Psoas muscle (tissue), 7 donors: ENCODE measurements at regions not wholly inside any gene's neighbourhood (a gene's known extent, or its start where the extent isn't known, plus 50 kb on each side); places are given as distances from the start of the nearest gene placed in this dataset.

Experiments
- ATAC-seq, 4 donors: fragments of 200-7000 bp; cut with Tn5 transposase; one replicate each; pipeline ENCODE4 v1.9.1; 2020; ENCODE audit warnings: moderate library complexity in 3 of 4, mild to moderate bottlenecking in 2 of 4
- DNase-seq, 2 donors: peaks; one replicate each; pipeline ENCODE4 v3.0.0-alpha.2; 2020
- H3K27ac ChIP-seq: fragments of 200-600 bp; one replicate; pipeline ENCODE4 v1.8.0; 2022
- H3K27me3 ChIP-seq, 3 donors: fragments of 200-600 bp in 1 of 3; one replicate each; pipeline versions ENCODE4 v1.6.1 to v1.8.0; 2013 to 2022; ENCODE audit warnings: low read length in 2 of 3, mild to moderate bottlenecking in 2 of 3, moderate library complexity in 1 of 3; ENCODE audit not compliant: insufficient read depth in 3 of 3
- H3K36me3 ChIP-seq, 2 donors: fragments of 200-600 bp in 1 of 2; one replicate each; pipeline versions ENCODE4 v1.6.1 to v1.8.0; 2013 to 2022; ENCODE audit warnings: low read depth in 1 of 2, mild to moderate bottlenecking in 1 of 2, moderate library complexity in 1 of 2; ENCODE audit not compliant: insufficient read depth in 1 of 2
- H3K4me1 ChIP-seq: fragments of 200-600 bp; one replicate; pipeline ENCODE4 v1.8.0; 2022
- H3K4me3 ChIP-seq: fragments of 200-600 bp; one replicate; pipeline ENCODE4 v1.8.0; 2022; ENCODE audit warnings: mild to moderate bottlenecking
- H3K9me3 ChIP-seq: fragments of 200-600 bp; one replicate; pipeline ENCODE4 v1.8.0; 2022
- CTCF ChIP-seq: fragments of 200-600 bp; IDR thresholded peaks from one replicate; pipeline ENCODE4 v1.8.0; 2022; ENCODE audit warnings: antibody characterized with exemption
- WGBS, 3 donors: extraction: QIAGEN DNeasy Blood & Tissue Kit; methylation state at CpG; one replicate each; pipeline versions ENCODE4 v1.1.6 to v1.1.7; 2013; 5-methylcytosine and 5-hydroxymethylcytosine counted together
- intact Hi-C, 2 donors: fragments of 100-400 bp; cut with DNase I; formaldehyde crosslinking; loops; one replicate each; pipeline versions ENCODE4 v1.11.0 to v1.14.2; 2022
- donor health status: healthy with polysubstance abuse.
- donor health status: DM: no; HTN: no; CAD: no; lungs with moderate emphysema.
- donor health status: Bipolar disorder and iron deficiency.
- donor health status: healthy.
- donor health status: DM: yes; HTN: yes; CAD: no.
- donor health status: DM: no; HTN: no; CAD: no.
- donor health status: DM: yes; HTN: yes; CAD: no.

- intact Hi-C loops, result no loop called here
- no peak overlapping the region for H3K4me3 ChIP-seq
- H3K27ac ChIP-seq, result no peak overlapping the region
- H3K27me3 ChIP-seq, result no peaks in the 10 kb centered on the region
- no peak for DNase-seq
- TF ChIP-seq CTCF, result no peak
- ATAC-seq, result no peak
- 70 to 75% (median 72%) methylated on average over 7 of the region's 7 CpGs for WGBS, 3 donors
- no peaks in the 10 kb centered on the region for H3K36me3 ChIP-seq
- H3K4me1 ChIP-seq, result no peaks in the 10 kb centered on the region
- H3K9me3 ChIP-seq, result no peaks in the 10 kb centered on the region
Observed at GRCh38 chr9:8078641-8079140, 279.1 kb upstream of the DMAC1 start.

- Histone ChIP-seq H3K4me3 (no peak overlapping the region), H3K4me1 (no peaks in the 10 kb centered on the region), H3K27me3 (no peaks in the 10 kb centered on the region), H3K36me3 (no peaks in the 10 kb centered on the region), H3K27ac (no peak overlapping the region), H3K9me3 (no peaks in the 10 kb centered on the region)
- TF ChIP-seq CTCF, result no peak
- DNase-seq (no peak), ATAC-seq (no peak)
- WGBS, 3 donors, result 66 to 71% (median 67%) methylated on average over 6 of the region's 6 CpGs
- intact Hi-C loops, result no loop called here
Observed at GRCh38 chr9:8074713-8075286, 275.2 kb upstream of the DMAC1 start.

GRCh38 chr9:8071445-8071798 lies 271.8 kb upstream of the DMAC1 start:
- Histone ChIP-seq H3K4me1 (no peaks in the 10 kb centered on the region), H3K27me3 (no peaks in the 10 kb centered on the region), H3K36me3 (no peaks in the 10 kb centered on the region), H3K4me3 (no peak overlapping the region), H3K27ac (no peak overlapping the region), H3K9me3 (no peaks in the 10 kb centered on the region)
- ATAC-seq (no peak), DNase-seq (no peak)
- 62 to 67% (median 65%) methylated on average over 4 of the region's 4 CpGs for WGBS, 3 donors
- intact Hi-C loops, result no loop called here
- no peak for TF ChIP-seq CTCF

DNA sequence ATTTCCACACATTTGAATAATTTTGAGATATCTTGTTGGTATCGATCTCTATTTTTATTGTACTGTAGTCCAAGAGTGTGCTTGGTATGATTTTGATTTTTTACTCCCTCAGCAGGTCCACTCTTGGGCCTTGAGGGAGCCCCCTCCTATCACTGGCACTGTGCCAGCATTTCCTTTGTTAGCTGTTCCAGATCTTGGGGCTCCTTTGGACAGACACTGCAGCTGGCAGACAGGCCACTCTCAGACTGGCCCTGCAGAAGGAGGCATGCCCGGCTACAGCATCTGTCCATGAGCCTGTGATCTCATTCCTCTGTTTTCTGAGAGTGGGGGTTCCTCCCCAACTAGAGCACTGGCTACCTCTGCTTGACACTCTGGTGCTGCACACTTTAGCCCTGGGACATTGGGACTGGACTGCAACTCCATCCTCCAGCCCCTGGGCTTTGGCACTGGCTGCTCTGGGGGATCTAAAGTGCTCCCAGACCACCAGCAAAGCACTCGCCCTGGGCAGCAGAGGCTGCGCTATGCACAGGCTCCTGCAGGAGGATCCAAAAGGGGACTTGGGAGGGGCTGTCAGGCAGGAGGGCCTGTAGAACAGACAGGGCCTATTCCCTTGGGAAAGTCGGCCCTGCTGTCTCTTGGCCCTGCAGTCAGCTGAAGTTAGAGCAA lies 271.3 kb upstream of the DMAC1 start:
- Histone ChIP-seq H3K9me3 (no peaks in the 10 kb centered on the region), H3K4me1 (no peaks in the 10 kb centered on the region), H3K27ac (no peak overlapping the region), H3K36me3 (no peaks in the 10 kb centered on the region), H3K4me3 (no peak overlapping the region), H3K27me3 (no peaks in the 10 kb centered on the region)
- peak in 1 of 2 donors; percentile 16 for DNase-seq
- intact Hi-C loops, result no loop called here
- WGBS, 3 donors, result 43 to 57% (median 50%) methylated on average over 5 of the region's 5 CpGs
- no peak for ATAC-seq
- no peak for TF ChIP-seq CTCF

DNA sequence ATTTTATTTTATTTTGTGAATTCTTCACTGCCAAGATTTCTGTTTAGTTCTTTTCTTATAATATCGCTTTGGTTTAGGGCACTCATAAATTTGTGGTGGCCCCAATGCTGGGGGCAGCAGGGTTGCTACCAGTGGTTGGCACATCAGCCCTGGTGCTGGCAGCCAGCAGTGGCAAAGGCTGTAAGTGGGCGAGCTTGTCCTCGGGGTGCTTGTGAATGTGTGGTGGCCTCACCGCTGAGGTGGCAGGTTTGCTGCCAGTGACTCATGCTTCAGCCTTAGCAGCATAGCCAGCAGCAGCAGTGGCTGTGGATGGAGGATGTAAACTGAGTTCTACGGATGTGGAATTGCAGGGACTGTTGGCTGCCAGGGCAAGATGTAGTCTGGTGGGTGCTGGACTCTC lies 262.9 kb upstream of the DMAC1 start:
- H3K36me3 ChIP-seq, result no peaks in the 10 kb centered on the region
- no peak for TF ChIP-seq CTCF
- H3K27me3 ChIP-seq, result no peaks in the 10 kb centered on the region
- intact Hi-C loops, result no loop called here
- no peaks in the 10 kb centered on the region for H3K9me3 ChIP-seq
- no peak for ATAC-seq
- no peaks in the 10 kb centered on the region for H3K4me1 ChIP-seq
- DNase-seq, result peak in 1 of 2 donors; percentile 33
- H3K27ac ChIP-seq, result no peak overlapping the region
- WGBS, 3 donors, result 88 to 95% (median 91%) methylated on average over 5 of the region's 5 CpGs
- H3K4me3 ChIP-seq, result no peak overlapping the region
